Myocyte (in vitro differentiated cells): ENCODE measurements at regions not wholly inside any gene's neighbourhood (a gene's known extent, or its start where the extent isn't known, plus 50 kb on each side); places are given as distances from the start of the nearest gene placed in this dataset.
A peak's percentile ranks its signal among the peaks of the same experiment; 100 is the strongest.
"Not testable (repeated sequence)": the region's sequence is repeated elsewhere in the genome, so short reads cannot be mapped to it uniquely, and the experiment has no call there.

Experiments used
- DNase-seq: peaks from one replicate; pipeline ENCODE4 v3.0.0-alpha.2; 2012; ENCODE audit warnings: low read depth

GRCh38 chr5:17398866-17399835, 98.9 kb upstream of the TAF11L2 start:
- DNase-seq = no peak

GRCh38 chr5:17399931-17400330, 98.1 kb upstream of the TAF11L2 start:
- no peak for DNase-seq

- DNase-seq = no peak
Observed at GRCh38 chr5:17400724-17401469, 97.1 kb upstream of the TAF11L2 start.

- DNase-seq = peak; percentile 59
Observed at GRCh38 chr5:17401470-17402288, 96.4 kb upstream of the TAF11L2 start.

- no peak for DNase-seq
Observed at GRCh38 chr5:17402289-17403121, 95.5 kb upstream of the TAF11L2 start.

GRCh38 chr5:17403695-17404490, 94.1 kb upstream of the TAF11L2 start:
- DNase-seq = no peak

- no peak for DNase-seq
Observed at GRCh38 chr5:17405976-17406375, 92.1 kb upstream of the TAF11L2 start.

GRCh38 chr5:17406423-17406838, 91.6 kb upstream of the TAF11L2 start:
- no peak for DNase-seq

GRCh38 chr5:17411436-17412402, 86.3 kb upstream of the TAF11L2 start:
- DNase-seq = no peak

- DNase-seq = no peak
Observed at GRCh38 chr5:17412760-17413671, 85.0 kb upstream of the TAF11L2 start.

GRCh38 chr5:17413691-17414090, 84.3 kb upstream of the TAF11L2 start:
- no peak for DNase-seq

GRCh38 chr5:17415321-17415758, 82.7 kb upstream of the TAF11L2 start:
- DNase-seq = no peak

- not testable (repeated sequence) for DNase-seq
Observed at GRCh38 chr5:17416374-17416773, 81.7 kb upstream of the TAF11L2 start.

GRCh38 chr5:17424674-17425073, 73.4 kb upstream of the TAF11L2 start:
- DNase-seq = no peak

- no peak for DNase-seq
Observed at GRCh38 chr5:17425385-17426070, 72.5 kb upstream of the TAF11L2 start.

GRCh38 chr5:17426104-17426749, 71.8 kb upstream of the TAF11L2 start:
- DNase-seq = no peak
